ENCODE measurements at regions not wholly inside any gene's neighbourhood (a gene's known extent, or its start where the extent isn't known, plus 50 kb on each side); places are given as distances from the start of the nearest gene placed in this dataset.
"Not testable (repeated sequence)": the region's sequence is repeated elsewhere in the genome, so short reads cannot be mapped to it uniquely, and the experiment has no call there.

GRCh38 chr21:10270211-10270610 lies 251.2 kb upstream of the TPTE start:
- not testable (repeated sequence) for H3K27ac Mint-ChIP-seq (ENCODE audit: unreplicated experiment); H3K4me3 ChIP-seq (ENCODE audit: insufficient read depth, low read depth, low read length)

GRCh38 chr21:10271666-10272207 lies 249.6 kb upstream of the TPTE start:
- H3K79me2 ChIP-seq (ENCODE audit: insufficient read depth, low read length); H3K4me2 ChIP-seq (ENCODE audit: low read length); H3K4me3 Mint-ChIP-seq (ENCODE audit: unreplicated experiment); H3K27me3 ChIP-seq (ENCODE audit: insufficient read depth, low read length); H2AFZ ChIP-seq (ENCODE audit: low read depth, low read length); DNase-seq (ENCODE audit: low read depth); H3K36me3 ChIP-seq (ENCODE audit: insufficient read depth, low read length); FAIRE-seq; H3K27ac Mint-ChIP-seq (ENCODE audit: unreplicated experiment); H3K27me3 Mint-ChIP-seq (ENCODE audit: low read depth, unreplicated experiment); H4K20me1 ChIP-seq (ENCODE audit: insufficient read depth, low read length); H3K9me3 ChIP-seq (ENCODE audit: insufficient read depth, low read depth, low read length); H3K4me3 ChIP-seq (ENCODE audit: insufficient read depth, low read depth, low read length); H3K4me1 ChIP-seq (ENCODE audit: insufficient read depth, low read length); H3K27ac ChIP-seq (ENCODE audit: low read depth, low read length); H3K4me1 Mint-ChIP-seq (ENCODE audit: low read depth, unreplicated experiment); H3K9ac ChIP-seq (ENCODE audit: low read length); H3K36me3 Mint-ChIP-seq (ENCODE audit: low read depth, unreplicated experiment): not testable (repeated sequence)
- peaks cover 12% of the 10 kb centered on the region for H3K9me3 Mint-ChIP-seq (ENCODE audit: unreplicated experiment)

More at GRCh38 chr21:10270211-10270610, 251.2 kb upstream of the TPTE start:
- peaks cover 12% of the 10 kb centered on the region for H3K9me3 Mint-ChIP-seq (ENCODE audit: unreplicated experiment)
- DNase-seq (ENCODE audit: low read depth), result peak; percentile 20
- FAIRE-seq; H3K4me1 Mint-ChIP-seq (ENCODE audit: low read depth, unreplicated experiment); H3K36me3 Mint-ChIP-seq (ENCODE audit: low read depth, unreplicated experiment); H3K9ac ChIP-seq (ENCODE audit: low read length); H3K36me3 ChIP-seq (ENCODE audit: insufficient read depth, low read length); H2AFZ ChIP-seq (ENCODE audit: low read depth, low read length); H3K79me2 ChIP-seq (ENCODE audit: insufficient read depth, low read length); H3K9me3 ChIP-seq (ENCODE audit: insufficient read depth, low read depth, low read length); H3K27me3 ChIP-seq (ENCODE audit: insufficient read depth, low read length); H3K27me3 Mint-ChIP-seq (ENCODE audit: low read depth, unreplicated experiment); H3K4me3 Mint-ChIP-seq (ENCODE audit: unreplicated experiment); H3K4me2 ChIP-seq (ENCODE audit: low read length); H4K20me1 ChIP-seq (ENCODE audit: insufficient read depth, low read length); H3K4me1 ChIP-seq (ENCODE audit: insufficient read depth, low read length); H3K27ac ChIP-seq (ENCODE audit: low read depth, low read length): not testable (repeated sequence)

- Mint-ChIP-seq H3K27ac (ENCODE audit: unreplicated experiment) (no peak overlapping the region), H3K9me3 (ENCODE audit: unreplicated experiment) (peaks cover 12% of the 10 kb centered on the region), H3K36me3 (ENCODE audit: low read depth, unreplicated experiment) (no peaks in the 10 kb centered on the region), H3K4me3 (ENCODE audit: unreplicated experiment) (no peak overlapping the region), H3K27me3 (ENCODE audit: low read depth, unreplicated experiment) (no peaks in the 10 kb centered on the region), H3K4me1 (ENCODE audit: low read depth, unreplicated experiment) (no peaks in the 10 kb centered on the region)
- no peak overlapping the region for H3K4me2 ChIP-seq (ENCODE audit: low read length)
- TF ChIP-seq CTCF (IDR thresholded peaks at IDR 0.05; ENCODE audit: insufficient read depth, low read depth, low read length) (no peak), EZH2 (IDR thresholded peaks at IDR 0.05; ENCODE audit: insufficient read depth, low read length) (no peak)
- no peaks in the 10 kb centered on the region for H3K36me3 ChIP-seq (ENCODE audit: insufficient read depth, low read length)
- no peak for DNase-seq (ENCODE audit: low read depth)
- no peaks in the 10 kb centered on the region for H3K4me1 ChIP-seq (ENCODE audit: insufficient read depth, low read length)
- H3K27me3 ChIP-seq (ENCODE audit: insufficient read depth, low read length), result no peaks in the 10 kb centered on the region
- H3K9ac ChIP-seq (ENCODE audit: low read length), result no peak overlapping the region
- FAIRE-seq, result no peak
- H2AFZ ChIP-seq (ENCODE audit: low read depth, low read length), result no peak overlapping the region
- no peak overlapping the region for H3K4me3 ChIP-seq (ENCODE audit: insufficient read depth, low read depth, low read length)
- H3K79me2 ChIP-seq (ENCODE audit: insufficient read depth, low read length), result no peaks in the 10 kb centered on the region
- H3K27ac ChIP-seq (ENCODE audit: low read depth, low read length), result no peak overlapping the region
- no peaks in the 10 kb centered on the region for H4K20me1 ChIP-seq (ENCODE audit: insufficient read depth, low read length)
- H3K9me3 ChIP-seq (ENCODE audit: insufficient read depth, low read depth, low read length), result no peaks in the 10 kb centered on the region
These were observed 249.2 kb upstream of the TPTE start for GRCh38 chr21:10272216-10272615.
